RWPE2 (cell line): ENCODE measurements at regions not wholly inside any gene's neighbourhood (a gene's known extent, or its start where the extent isn't known, plus 50 kb on each side); places are given as distances from the start of the nearest gene placed in this dataset.

Source experiments
- ATAC-seq: fragments of 200-7000 bp; cut with Tn5 transposase; 3 replicates; pipeline ENCODE4 v1.9.1; 2021; ENCODE audit warnings: low read depth
- DNase-seq: peaks from one replicate; pipeline ENCODE4 v3.0.0-alpha.2; 2020; ENCODE audit warnings: low spot score
- H3K27ac ChIP-seq: fragments of 450-650 bp; 2 replicates; pipeline ENCODE4 v1.5.1; 2017; ENCODE audit warnings: mild to moderate bottlenecking; ENCODE audit not compliant: poor library complexity, severe bottlenecking
- H3K27me3 ChIP-seq: fragments of 250-450 bp; sonication (Bioruptor Pico); 2 replicates; pipeline ENCODE4 v1.5.1; 2021; ENCODE audit warnings: mild to moderate bottlenecking, moderate library complexity; ENCODE audit not compliant: insufficient read depth, poor library complexity, severe bottlenecking
- H3K36me3 ChIP-seq: fragments of 250-450 bp; sonication (Bioruptor Pico); 2 replicates; pipeline ENCODE4 v1.5.1; 2020; ENCODE audit warnings: low read depth, mild to moderate bottlenecking, moderate library complexity
- H3K4me1 ChIP-seq: fragments of 250-450 bp; sonication (Bioruptor Pico); 2 replicates; pipeline ENCODE4 v1.5.1; 2021; ENCODE audit warnings: mild to moderate bottlenecking, moderate library complexity; ENCODE audit not compliant: insufficient read depth, poor library complexity, severe bottlenecking
- H3K4me3 ChIP-seq: fragments of 250-450 bp; sonication (Bioruptor Pico); 2 replicates; pipeline ENCODE4 v1.5.1; 2021; ENCODE audit warnings: mild to moderate bottlenecking, moderate library complexity; ENCODE audit not compliant: severe bottlenecking
- H3K9me3 ChIP-seq: fragments of 250-450 bp; sonication (Bioruptor Pico); 2 replicates; pipeline ENCODE4 v1.5.1; 2021; ENCODE audit warnings: mild to moderate bottlenecking, moderate library complexity; ENCODE audit not compliant: severe bottlenecking
- TF ChIP-seq, protein P1 (sequence below): fragments of 450-650 bp; IDR thresholded peaks from one replicate; pipeline ENCODE4 v1.5.1; 2017; ENCODE audit warnings: mild to moderate bottlenecking, moderate library complexity; ENCODE audit not compliant: poor library complexity, severe bottlenecking

- TF ChIP-seq, protein P1, sequence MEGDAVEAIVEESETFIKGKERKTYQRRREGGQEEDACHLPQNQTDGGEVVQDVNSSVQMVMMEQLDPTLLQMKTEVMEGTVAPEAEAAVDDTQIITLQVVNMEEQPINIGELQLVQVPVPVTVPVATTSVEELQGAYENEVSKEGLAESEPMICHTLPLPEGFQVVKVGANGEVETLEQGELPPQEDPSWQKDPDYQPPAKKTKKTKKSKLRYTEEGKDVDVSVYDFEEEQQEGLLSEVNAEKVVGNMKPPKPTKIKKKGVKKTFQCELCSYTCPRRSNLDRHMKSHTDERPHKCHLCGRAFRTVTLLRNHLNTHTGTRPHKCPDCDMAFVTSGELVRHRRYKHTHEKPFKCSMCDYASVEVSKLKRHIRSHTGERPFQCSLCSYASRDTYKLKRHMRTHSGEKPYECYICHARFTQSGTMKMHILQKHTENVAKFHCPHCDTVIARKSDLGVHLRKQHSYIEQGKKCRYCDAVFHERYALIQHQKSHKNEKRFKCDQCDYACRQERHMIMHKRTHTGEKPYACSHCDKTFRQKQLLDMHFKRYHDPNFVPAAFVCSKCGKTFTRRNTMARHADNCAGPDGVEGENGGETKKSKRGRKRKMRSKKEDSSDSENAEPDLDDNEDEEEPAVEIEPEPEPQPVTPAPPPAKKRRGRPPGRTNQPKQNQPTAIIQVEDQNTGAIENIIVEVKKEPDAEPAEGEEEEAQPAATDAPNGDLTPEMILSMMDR = no peak
- Histone ChIP-seq H3K36me3 (no peaks in the 10 kb centered on the region), H3K27ac (no peak overlapping the region), H3K4me3 (no peak overlapping the region), H3K9me3 (no peaks in the 10 kb centered on the region), H3K4me1 (no peaks in the 10 kb centered on the region), H3K27me3 (no peaks in the 10 kb centered on the region)
- DNase-seq (peak; percentile 34), ATAC-seq (no peak)
Measured at GRCh38 chr3:127405010-127405598, 117.3 kb upstream of the PRR20G start.

GRCh38 chr3:127404221-127405009 is 116.6 kb upstream of the PRR20G start:
- H3K4me1 ChIP-seq = no peaks in the 10 kb centered on the region
- DNase-seq (no peak), ATAC-seq (no peak)
- no peak overlapping the region for H3K4me3 ChIP-seq
- H3K27me3 ChIP-seq = no peaks in the 10 kb centered on the region
- H3K9me3 ChIP-seq = no peaks in the 10 kb centered on the region
- TF ChIP-seq, protein P1 = no peak
- H3K36me3 ChIP-seq = no peaks in the 10 kb centered on the region
- no peak overlapping the region for H3K27ac ChIP-seq

DNA sequence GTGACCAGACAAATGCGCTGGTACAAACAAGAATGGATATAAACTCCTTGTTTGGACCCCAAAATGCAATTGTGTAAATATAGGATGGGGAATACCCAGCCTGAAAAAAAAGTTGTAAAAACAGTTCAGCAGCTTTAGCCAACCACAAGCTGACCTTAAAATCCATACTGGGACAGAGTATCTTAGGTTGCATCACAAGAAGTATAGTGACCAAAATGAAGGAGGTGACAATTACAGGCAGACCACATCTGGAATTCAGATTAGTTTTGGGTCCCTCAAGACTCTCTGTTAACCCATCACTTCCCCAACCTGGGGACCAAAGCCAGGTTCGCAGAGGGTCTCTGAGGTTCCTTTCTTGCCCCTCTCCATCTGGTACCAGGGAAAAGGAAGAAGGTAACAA is 115.9 kb upstream of the PRR20G start:
- no peak overlapping the region for H3K27ac ChIP-seq
- H3K4me3 ChIP-seq = no peak overlapping the region
- TF ChIP-seq, protein P1 = no peak
- H3K9me3 ChIP-seq = no peaks in the 10 kb centered on the region
- no peaks in the 10 kb centered on the region for H3K36me3 ChIP-seq
- no peak for ATAC-seq
- H3K4me1 ChIP-seq = no peaks in the 10 kb centered on the region
- DNase-seq = no peak
- H3K27me3 ChIP-seq = no peaks in the 10 kb centered on the region

DNA sequence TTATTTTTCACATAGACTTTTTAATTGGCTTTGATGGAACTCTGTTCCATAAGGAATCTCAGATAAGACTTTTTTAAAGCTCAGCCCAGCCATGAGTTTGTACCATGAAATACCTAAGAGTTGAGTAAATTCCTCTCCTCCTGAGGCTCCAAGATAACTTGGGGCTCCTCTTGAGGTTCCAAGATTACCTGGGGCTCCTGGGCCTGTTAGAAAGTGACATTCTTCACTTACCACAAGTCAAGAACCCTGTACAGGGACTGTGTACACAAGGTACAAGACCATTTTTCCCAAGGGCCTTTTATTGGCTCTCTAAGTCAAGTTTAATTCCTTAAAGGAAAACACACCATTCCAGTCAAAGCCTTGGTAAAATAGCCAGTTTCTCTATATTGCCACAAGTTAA is 111.3 kb upstream of the PRR20G start:
- H3K4me1 ChIP-seq = no peaks in the 10 kb centered on the region
- no peak overlapping the region for H3K4me3 ChIP-seq
- H3K9me3 ChIP-seq = no peaks in the 10 kb centered on the region
- ATAC-seq = no peak
- H3K27me3 ChIP-seq = no peaks in the 10 kb centered on the region
- TF ChIP-seq, protein P1 = no peak
- H3K36me3 ChIP-seq = no peaks in the 10 kb centered on the region
- DNase-seq = no peak
- no peak overlapping the region for H3K27ac ChIP-seq

DNA sequence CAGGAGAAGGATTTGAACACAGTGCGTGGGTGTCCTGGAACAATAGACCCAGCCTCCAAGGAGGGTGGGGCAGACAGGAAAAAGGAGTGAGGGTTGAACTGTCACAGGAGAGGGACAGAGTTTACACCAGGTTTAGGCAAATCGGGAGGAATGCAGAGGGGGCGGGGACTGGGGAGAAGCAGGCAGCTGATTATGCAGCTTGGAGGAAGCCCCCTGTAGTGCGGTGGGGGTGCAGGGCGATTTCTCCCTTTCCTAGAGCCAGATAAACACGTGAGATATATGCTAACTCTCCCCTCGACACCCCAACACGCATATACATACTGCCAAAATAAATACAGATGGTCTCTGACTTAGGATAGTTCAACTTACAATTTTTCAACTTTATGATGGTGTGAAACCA is 108.6 kb upstream of the PRR20G start:
- no peaks in the 10 kb centered on the region for H3K36me3 ChIP-seq
- TF ChIP-seq, protein P1 = no peak
- H3K9me3 ChIP-seq = no peaks in the 10 kb centered on the region
- no peaks in the 10 kb centered on the region for H3K27me3 ChIP-seq
- ATAC-seq = no peak
- no peak overlapping the region for H3K27ac ChIP-seq
- H3K4me1 ChIP-seq = no peaks in the 10 kb centered on the region
- H3K4me3 ChIP-seq = no peak overlapping the region
- DNase-seq = no peak
